SJSA1 (cell line): ENCODE measurements at regions not wholly inside any gene's neighbourhood (a gene's known extent, or its start where the extent isn't known, plus 50 kb on each side); places are given as distances from the start of the nearest gene placed in this dataset.

Experiments
- DNase-seq, 2 experiments: peaks; one replicate each; pipeline ENCODE4 v3.0.0-alpha.2; 2015 to 2020; ENCODE audit warnings: low spot score in 2 of 2, low read depth in 1 of 2
- H3K27ac ChIP-seq: fragments of 250-450 bp; sonication (Bioruptor Pico); 2 replicates; pipeline ENCODE4 v1.5.1; 2020; ENCODE audit warnings: mild to moderate bottlenecking, moderate library complexity
- H3K27me3 ChIP-seq: fragments of 250-450 bp; sonication (Bioruptor Pico); replicated peaks from 2 replicates; pipeline ENCODE4 v1.5.1; 2020; ENCODE audit warnings: mild to moderate bottlenecking, moderate library complexity
- H3K36me3 ChIP-seq: fragments of 250-450 bp; sonication (Bioruptor Pico); 2 replicates; pipeline ENCODE4 v1.5.1; 2020; ENCODE audit warnings: mild to moderate bottlenecking
- H3K4me1 ChIP-seq: fragments of 250-450 bp; sonication (Bioruptor Pico); replicated peaks from 2 replicates; pipeline ENCODE4 v1.6.1; 2021; ENCODE audit warnings: mild to moderate bottlenecking
- H3K4me3 ChIP-seq: fragments of 250-450 bp; sonication (Bioruptor Pico); 2 replicates; pipeline ENCODE4 v1.5.1; 2020; ENCODE audit warnings: mild to moderate bottlenecking
- H3K9me3 ChIP-seq: fragments of 250-450 bp; sonication (Bioruptor Pico); replicated peaks from 2 replicates; pipeline ENCODE4 v1.5.1; 2020; ENCODE audit warnings: mild to moderate bottlenecking

- no peak for DNase-seq
- Histone ChIP-seq H3K36me3 (no peaks in the 10 kb centered on the region), H3K27me3 (no peaks in the 10 kb centered on the region), H3K4me3 (no peak overlapping the region), H3K9me3 (no peaks in the 10 kb centered on the region), H3K4me1 (no peaks in the 10 kb centered on the region), H3K27ac (no peak overlapping the region)
Observed at GRCh38 chr13:59501004-59501403, 662.7 kb downstream of the DIAPH3 start.

DNA sequence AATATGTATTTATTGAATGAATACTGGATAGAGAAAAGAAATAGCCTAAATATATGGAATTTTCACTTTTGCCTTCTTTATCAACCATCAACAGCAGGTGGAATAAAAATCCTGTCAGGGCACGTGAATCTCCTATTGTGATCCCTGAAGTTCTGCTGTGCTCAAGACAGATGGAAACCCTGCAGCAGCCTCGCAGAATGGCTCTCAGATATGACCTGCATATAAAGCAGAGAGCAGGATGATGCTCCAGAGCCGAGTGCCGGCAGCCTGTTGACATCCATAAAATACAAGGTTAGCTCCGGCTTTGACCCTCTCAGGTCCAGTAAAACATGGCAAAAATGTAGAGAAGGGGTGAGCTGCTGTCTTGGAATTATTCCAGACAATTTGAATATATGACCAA lies 659.3 kb downstream of the DIAPH3 start:
- no peak overlapping the region for H3K27ac ChIP-seq
- H3K4me3 ChIP-seq, result no peak overlapping the region
- no peaks in the 10 kb centered on the region for H3K36me3 ChIP-seq
- H3K4me1 ChIP-seq, result no peaks in the 10 kb centered on the region
- H3K27me3 ChIP-seq, result no peaks in the 10 kb centered on the region
- DNase-seq, result no peak
- no peaks in the 10 kb centered on the region for H3K9me3 ChIP-seq

- H3K9me3 ChIP-seq, result no peaks in the 10 kb centered on the region
- H3K27ac ChIP-seq, result no peak overlapping the region
- H3K27me3 ChIP-seq, result no peaks in the 10 kb centered on the region
- H3K4me3 ChIP-seq, result no peak overlapping the region
- no peak for DNase-seq
- H3K36me3 ChIP-seq, result no peaks in the 10 kb centered on the region
- H3K4me1 ChIP-seq, result no peaks in the 10 kb centered on the region
Observed at GRCh38 chr13:59510386-59510785, 653.3 kb downstream of the DIAPH3 start.

DNA sequence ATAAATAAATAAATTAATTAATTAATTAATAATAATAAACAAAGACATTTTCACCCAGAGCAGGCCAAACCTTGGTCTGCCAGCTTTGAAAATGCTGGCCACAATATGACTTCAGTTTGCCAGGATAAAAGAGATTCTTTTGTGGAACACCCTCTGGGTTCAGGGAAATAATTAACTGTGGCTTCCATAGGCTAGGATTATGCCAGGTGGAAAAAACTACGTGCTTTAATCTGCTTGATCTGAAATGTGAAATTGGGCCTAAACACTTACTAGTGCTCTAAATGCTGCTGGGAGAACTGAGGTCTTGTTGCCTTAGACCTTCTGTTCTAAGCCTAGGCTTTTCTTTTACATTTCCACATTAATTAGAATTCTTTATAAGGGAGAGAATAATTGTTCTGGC lies 650.0 kb downstream of the DIAPH3 start:
- Histone ChIP-seq H3K36me3 (no peaks in the 10 kb centered on the region), H3K27ac (no peak overlapping the region), H3K4me1 (no peaks in the 10 kb centered on the region), H3K9me3 (no peaks in the 10 kb centered on the region), H3K27me3 (no peaks in the 10 kb centered on the region; the same call in 1 of the 2 replicates), H3K4me3 (no peak overlapping the region)
- no peak for DNase-seq

DNA sequence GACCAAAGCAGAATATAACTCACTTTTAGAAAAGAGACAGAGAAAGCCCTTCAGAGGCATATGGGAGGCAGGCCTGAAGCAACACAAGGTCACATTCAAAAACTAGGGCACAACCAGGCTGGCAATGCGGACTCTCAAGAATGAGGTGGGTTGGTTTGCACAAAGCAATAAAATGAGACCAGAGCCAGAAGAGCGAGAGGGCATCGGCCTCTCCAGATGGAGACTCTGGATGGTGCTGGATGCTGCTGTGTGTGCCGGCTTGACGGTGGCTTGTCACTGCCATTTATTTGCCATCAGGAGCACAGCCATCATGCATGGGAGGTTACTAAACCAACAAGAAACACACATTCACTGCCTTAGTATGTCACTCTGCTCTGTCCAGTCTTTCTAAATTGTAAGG lies 649.4 kb downstream of the DIAPH3 start:
- Histone ChIP-seq H3K27me3 (no peaks in the 10 kb centered on the region; the same call in 1 of the 2 replicates), H3K4me1 (no peaks in the 10 kb centered on the region), H3K9me3 (no peaks in the 10 kb centered on the region), H3K27ac (no peak overlapping the region), H3K4me3 (no peak overlapping the region), H3K36me3 (no peaks in the 10 kb centered on the region)
- DNase-seq, result no peak

- Histone ChIP-seq H3K36me3 (no peaks in the 10 kb centered on the region), H3K4me1 (no peaks in the 10 kb centered on the region), H3K27me3 (no peaks in the 10 kb centered on the region; the same call in 1 of the 2 replicates), H3K27ac (no peak overlapping the region), H3K4me3 (no peak overlapping the region), H3K9me3 (no peaks in the 10 kb centered on the region)
- DNase-seq, result no peak
Observed at GRCh38 chr13:59519819-59520218, 643.9 kb downstream of the DIAPH3 start.

- Histone ChIP-seq H3K27me3 (no peaks in the 10 kb centered on the region; the same call in 1 of the 2 replicates), H3K4me1 (no peaks in the 10 kb centered on the region), H3K9me3 (no peaks in the 10 kb centered on the region), H3K36me3 (no peaks in the 10 kb centered on the region), H3K4me3 (no peak overlapping the region), H3K27ac (no peak overlapping the region)
- DNase-seq, result no peak
Observed at GRCh38 chr13:59521549-59521948, 642.2 kb downstream of the DIAPH3 start.

DNA sequence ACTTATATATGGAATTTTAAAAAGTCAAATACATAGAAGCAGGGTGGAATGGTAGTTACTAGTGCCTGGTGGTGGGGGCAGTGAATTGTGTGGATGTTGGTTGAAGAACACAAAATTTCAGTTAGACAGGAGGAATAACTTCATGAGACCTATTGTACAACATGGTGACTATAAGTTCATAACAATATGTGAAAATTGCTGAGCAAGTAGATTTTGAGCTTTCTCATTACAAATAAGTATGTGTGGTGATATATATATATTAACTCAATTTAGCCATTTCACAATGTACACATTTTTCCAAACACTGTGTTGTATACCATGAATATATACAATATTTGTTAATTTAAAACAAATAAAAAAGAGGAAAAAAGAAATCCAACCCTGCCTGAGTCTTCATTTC lies 641.1 kb downstream of the DIAPH3 start:
- DNase-seq, result no peak
- H3K36me3 ChIP-seq, result no peaks in the 10 kb centered on the region
- no peaks in the 10 kb centered on the region; the same call in 1 of the 2 replicates for H3K27me3 ChIP-seq
- no peaks in the 10 kb centered on the region for H3K4me1 ChIP-seq
- H3K9me3 ChIP-seq, result no peaks in the 10 kb centered on the region
- H3K27ac ChIP-seq, result no peak overlapping the region
- H3K4me3 ChIP-seq, result no peak overlapping the region

DNA sequence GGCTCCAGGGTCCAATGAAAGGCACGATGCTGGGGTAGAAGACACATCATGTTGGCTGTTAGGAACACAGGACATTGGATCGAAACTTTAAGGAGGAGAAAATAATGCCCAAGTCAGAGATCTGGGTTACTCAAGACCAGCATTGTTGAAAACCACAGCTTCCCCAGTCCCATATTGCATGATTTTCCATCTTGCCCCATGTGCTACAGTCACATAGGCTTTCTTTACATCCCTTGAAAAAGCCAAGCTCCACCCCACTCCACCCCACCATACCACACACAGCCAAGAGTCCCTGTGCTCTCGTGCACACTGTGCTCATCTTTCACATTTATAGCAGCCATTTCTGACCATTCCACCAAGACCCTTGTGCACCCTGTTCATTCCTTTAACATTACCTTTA lies 636.2 kb downstream of the DIAPH3 start:
- Histone ChIP-seq H3K36me3 (no peaks in the 10 kb centered on the region), H3K9me3 (no peaks in the 10 kb centered on the region), H3K27ac (no peak overlapping the region), H3K4me1 (peaks cover 10% of the 10 kb centered on the region), H3K27me3 (no peaks in the 10 kb centered on the region), H3K4me3 (no peak overlapping the region)
- DNase-seq, result no peak

DNA sequence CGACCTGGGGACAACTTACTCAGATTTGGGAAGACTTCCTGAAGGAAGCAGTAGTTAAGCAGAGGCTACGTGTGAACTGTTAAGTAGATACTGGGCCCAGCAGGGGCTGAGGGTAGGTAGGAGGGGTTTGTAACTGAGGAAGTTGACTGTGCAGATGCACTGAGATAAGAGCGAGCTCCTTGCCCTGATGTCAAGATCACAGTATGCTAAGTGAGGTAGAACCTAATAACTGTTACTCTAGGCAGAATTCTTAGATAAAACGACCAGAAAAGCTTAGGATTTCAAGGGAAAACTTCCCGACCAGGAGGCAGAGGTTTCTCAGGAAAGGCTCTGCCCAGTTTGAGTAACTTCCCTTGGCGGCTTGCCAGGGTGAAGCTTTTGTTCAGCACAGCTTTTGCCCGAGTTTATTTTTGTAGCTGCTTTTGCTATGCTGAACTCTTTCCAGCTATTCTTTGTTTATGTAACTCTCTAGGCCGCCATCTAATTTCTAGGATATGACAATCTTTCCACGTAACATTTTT lies 632.1 kb downstream of the DIAPH3 start:
- peaks cover 28% of the 10 kb centered on the region for H3K4me1 ChIP-seq
- DNase-seq, result peak; percentile 74 to 88
- no peaks in the 10 kb centered on the region for H3K36me3 ChIP-seq
- H3K9me3 ChIP-seq, result no peaks in the 10 kb centered on the region
- H3K27me3 ChIP-seq, result no peaks in the 10 kb centered on the region
- H3K27ac ChIP-seq, result peak overlapping the region; percentile 38
- no peak overlapping the region for H3K4me3 ChIP-seq

- Histone ChIP-seq H3K36me3 (no peaks in the 10 kb centered on the region), H3K4me3 (no peak overlapping the region), H3K27me3 (no peaks in the 10 kb centered on the region), H3K9me3 (no peaks in the 10 kb centered on the region), H3K4me1 (peaks cover 28% of the 10 kb centered on the region), H3K27ac (no peak overlapping the region)
- DNase-seq, result peak in 1 of 2 experiments; percentile 10
Observed at GRCh38 chr13:59532405-59532804, 631.3 kb downstream of the DIAPH3 start.

GRCh38 chr13:59533561-59534555 lies 629.9 kb downstream of the DIAPH3 start:
- H3K4me3 ChIP-seq, result no peak overlapping the region
- H3K27ac ChIP-seq, result no peak overlapping the region
- no peaks in the 10 kb centered on the region for H3K9me3 ChIP-seq
- no peak for DNase-seq
- peaks cover 28% of the 10 kb centered on the region for H3K4me1 ChIP-seq
- no peaks in the 10 kb centered on the region for H3K36me3 ChIP-seq
- no peaks in the 10 kb centered on the region for H3K27me3 ChIP-seq

DNA sequence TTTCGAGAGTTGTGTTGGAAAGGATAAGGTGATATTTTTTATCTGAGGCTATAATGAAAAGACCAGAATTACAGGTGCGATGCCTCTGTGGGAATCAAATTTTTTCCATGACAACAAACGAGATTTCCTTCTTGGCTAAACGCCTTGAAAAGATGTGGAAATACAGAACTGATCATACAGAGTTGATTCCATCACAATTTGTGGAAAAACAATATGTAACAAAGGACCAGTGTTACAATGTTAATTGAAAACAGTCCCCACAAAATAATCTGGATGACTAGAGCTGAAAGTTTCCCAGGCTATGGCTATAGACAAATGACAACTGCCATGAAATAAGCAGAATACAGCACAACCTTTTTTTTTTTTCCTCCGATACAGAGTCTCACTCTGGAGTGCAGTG lies 628.9 kb downstream of the DIAPH3 start:
- DNase-seq, result no peak
- no peaks in the 10 kb centered on the region for H3K9me3 ChIP-seq
- no peak overlapping the region for H3K4me3 ChIP-seq
- no peak overlapping the region for H3K27ac ChIP-seq
- H3K36me3 ChIP-seq, result no peaks in the 10 kb centered on the region
- no peaks in the 10 kb centered on the region for H3K27me3 ChIP-seq
- H3K4me1 ChIP-seq, result peaks cover 28% of the 10 kb centered on the region

DNA sequence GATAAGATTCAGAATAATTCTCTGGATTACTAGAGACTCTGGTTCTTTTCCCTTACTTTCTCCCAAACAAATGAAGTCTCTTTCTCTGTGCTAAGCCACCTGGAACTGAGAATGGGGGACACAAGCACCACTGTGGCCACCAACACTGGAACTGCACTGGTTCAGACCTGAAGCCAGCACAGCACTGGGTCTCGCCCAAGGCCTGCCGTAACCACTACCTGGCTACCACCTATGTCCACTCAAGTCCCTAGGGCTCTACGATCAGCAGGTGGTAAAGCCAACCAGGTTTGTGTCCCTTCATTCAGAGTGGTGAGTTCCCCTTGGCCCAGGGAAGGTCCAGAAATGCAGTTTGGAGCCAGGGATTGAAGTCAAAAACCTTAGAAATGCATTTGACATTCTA lies 626.2 kb downstream of the DIAPH3 start:
- no peak for DNase-seq
- Histone ChIP-seq H3K27ac (no peak overlapping the region), H3K4me3 (no peak overlapping the region), H3K27me3 (no peaks in the 10 kb centered on the region), H3K36me3 (no peaks in the 10 kb centered on the region), H3K4me1 (peaks cover 18% of the 10 kb centered on the region), H3K9me3 (no peaks in the 10 kb centered on the region)
